Esophagus muscularis mucosa (tissue), 4 donors: ENCODE measurements at regions not wholly inside any gene's neighbourhood (a gene's known extent, or its start where the extent isn't known, plus 50 kb on each side); places are given as distances from the start of the nearest gene placed in this dataset.

Experiments used
- CTCF ChIP-seq, 3 experiments: fragments of 200-600 bp in 2 of 3; fragments of 450-650 bp in 1 of 3; sonication (generic) in 2 of 3; IDR thresholded peaks; one replicate each; pipeline ENCODE4 v1.5.1; 2017 to 2019; ENCODE audit warnings: antibody characterized with exemption in 3 of 3, mild to moderate bottlenecking in 2 of 3, moderate library complexity in 1 of 3
- EP300 ChIP-seq: sonication (generic); formaldehyde crosslinking; IDR thresholded peaks from one replicate; pipeline ENCODE4 v1.6.1; 2017; ENCODE audit warnings: antibody characterized with exemption
- POLR2A ChIP-seq: fragments of 450-650 bp; IDR thresholded peaks from one replicate; pipeline ENCODE4 v1.6.1; 2017; ENCODE audit warnings: antibody characterized with exemption, moderate library complexity, mild to moderate bottlenecking, low read depth
- POLR2AphosphoS5 ChIP-seq, 2 donors: sonication (generic); formaldehyde crosslinking; IDR thresholded peaks; one replicate each; pipeline ENCODE4 v1.6.1; 2017; ENCODE audit warnings: antibody characterized with exemption in 2 of 2

- TF ChIP-seq POLR2A, result no peak
- no peak for TF ChIP-seq CTCF (IDR thresholded peaks at IDR 0.05)
- TF ChIP-seq EP300, result no peak
- TF ChIP-seq POLR2AphosphoS5 (IDR thresholded peaks at IDR 0.05), result no peak
These were observed 372.5 kb upstream of the DDHD1 start for GRCh38 chr14:53525608-53526007.
